Neural cell (in vitro differentiated cells): ENCODE measurements at regions not wholly inside any gene's neighbourhood (a gene's known extent, or its start where the extent isn't known, plus 50 kb on each side); places are given as distances from the start of the nearest gene placed in this dataset.

ENCODE experiments used
- H2AFZ ChIP-seq: fragments of 200-600, 300-800 bp; sonication (generic), shearing (Covaris generic); 2 replicates; pipeline ENCODE4 v1.6.0; 2014; ENCODE audit warnings: low read depth, mild to moderate bottlenecking, antibody characterized with exemption, low read length, moderate library complexity
- H3F3A ChIP-seq: fragments of 200-600 bp; shearing (Covaris generic); 2 replicates; pipeline ENCODE4 v1.6.1; 2016; ENCODE audit warnings: mild to moderate bottlenecking, moderate library complexity, mixed read lengths, antibody characterized with exemption, low read length; ENCODE audit not compliant: insufficient read depth, poor library complexity, severe bottlenecking
- H3K27ac ChIP-seq: fragments of 200-600, 300-800 bp; sonication (generic), shearing (Covaris generic); 2 replicates; pipeline ENCODE4 v1.5.1; 2014; ENCODE audit warnings: mild to moderate bottlenecking, low read length, moderate library complexity
- H3K27me3 ChIP-seq: fragments of 300-800, 200-600 bp; sonication (generic), shearing (Covaris generic); 2 replicates; pipeline ENCODE4 v1.6.0; 2014; ENCODE audit warnings: mild to moderate bottlenecking, low read depth, low read length, moderate library complexity; ENCODE audit not compliant: insufficient read depth
- H3K36me3 ChIP-seq: fragments of 300-800, 200-600 bp; sonication (generic), shearing (Covaris generic); 2 replicates; pipeline ENCODE4 v1.5.1; 2014; ENCODE audit warnings: mild to moderate bottlenecking, antibody characterized with exemption, low read length, moderate library complexity; ENCODE audit not compliant: insufficient read depth
- H3K4me2 ChIP-seq: fragments of 300-800, 200-600 bp; sonication (generic), shearing (Covaris generic); 2 replicates; pipeline ENCODE4 v1.6.0; 2014; ENCODE audit warnings: mild to moderate bottlenecking, low read length
- H3K4me3 ChIP-seq: fragments of 300-800, 200-600 bp; sonication (generic), shearing (Covaris generic); 2 replicates; pipeline ENCODE4 v1.5.1; 2014; ENCODE audit warnings: mild to moderate bottlenecking, low read length, moderate library complexity
- H3K79me2 ChIP-seq: fragments of 200-600 bp; shearing (Covaris generic); replicated peaks from 2 replicates; pipeline ENCODE4 v1.6.0; 2014; ENCODE audit warnings: mild to moderate bottlenecking, low read length, moderate library complexity; ENCODE audit not compliant: insufficient read depth
- H3K9ac ChIP-seq: fragments of 300-800, 200-600 bp; sonication (generic), shearing (Covaris generic); 2 replicates; pipeline ENCODE4 v1.6.1; 2016; ENCODE audit warnings: mild to moderate bottlenecking, low read length, mixed read lengths
- H3K9me2 ChIP-seq: fragments of 200-600 bp; shearing (Covaris generic); 2 replicates; pipeline ENCODE4 v1.6.1; 2016; ENCODE audit warnings: mild to moderate bottlenecking, low read length, mixed read lengths; ENCODE audit not compliant: insufficient read depth
- H3K9me3 ChIP-seq: fragments of 200-600, 300-800 bp; sonication (generic), shearing (Covaris generic); 2 replicates; pipeline ENCODE4 v1.6.1; 2016; ENCODE audit warnings: mild to moderate bottlenecking, mixed run types, low read length, moderate library complexity, mixed read lengths
- H4K20me1 ChIP-seq: fragments of 200-600 bp; shearing (Covaris generic); 2 replicates; pipeline ENCODE4 v1.6.1; 2016; ENCODE audit warnings: mild to moderate bottlenecking, mixed run types; ENCODE audit not compliant: insufficient read depth
- CTCF ChIP-seq: fragments of 450-650 bp; IDR thresholded peaks from 2 replicates; pipeline ENCODE4 v1.5.1; 2014; ENCODE audit warnings: antibody characterized with exemption, mild to moderate bottlenecking, moderate library complexity; ENCODE audit not compliant: poor library complexity, severe bottlenecking
- EP300 ChIP-seq: fragments of 450-650 bp; conservative IDR thresholded peaks from 2 replicates; pipeline ENCODE4 v1.6.1; 2014; ENCODE audit warnings: antibody characterized with exemption, mild to moderate bottlenecking, moderate library complexity; ENCODE audit not compliant: poor library complexity, severe bottlenecking
- EZH2 ChIP-seq: fragments of 200-600, 300-800 bp; shearing (Covaris generic), sonication (generic); IDR thresholded peaks from 2 replicates; pipeline ENCODE4 v1.6.1; 2014; ENCODE audit warnings: antibody characterized with exemption, low read length, borderline replicate concordance, mild to moderate bottlenecking; ENCODE audit not compliant: insufficient read depth, poor library complexity, severe bottlenecking
- MXI1 ChIP-seq: fragments of 450-650 bp; conservative IDR thresholded peaks from 2 replicates; pipeline ENCODE4 v1.6.1; 2014; ENCODE audit warnings: antibody characterized with exemption, mild to moderate bottlenecking; ENCODE audit not compliant: poor library complexity, severe bottlenecking
- POLR2AphosphoS5 ChIP-seq: IDR thresholded peaks from 2 replicates; pipeline ENCODE4 v1.6.1; 2012
- RAD21 ChIP-seq: fragments of 450-650 bp; conservative IDR thresholded peaks from 2 replicates; pipeline ENCODE4 v1.6.1; 2014; ENCODE audit warnings: antibody characterized with exemption, mild to moderate bottlenecking, moderate library complexity
- REST ChIP-seq: IDR thresholded peaks from 2 replicates; pipeline ENCODE4 v1.6.1; 2012; ENCODE audit warnings: borderline replicate concordance
- SMC3 ChIP-seq: fragments of 450-650 bp; conservative IDR thresholded peaks from 2 replicates; pipeline ENCODE4 v1.6.1; 2014; ENCODE audit warnings: antibody characterized with exemption, mild to moderate bottlenecking, moderate library complexity; ENCODE audit not compliant: poor library complexity
- TAF1 ChIP-seq: IDR thresholded peaks from 2 replicates; pipeline ENCODE4 v1.6.1; 2012; ENCODE audit warnings: low read depth

GRCh38 chr21:14713109-14713508, 167.0 kb upstream of the SAMSN1 start:
- no peak overlapping the region for H2AFZ ChIP-seq
- H3K9ac ChIP-seq, result no peak overlapping the region
- H3K27me3 ChIP-seq, result no peaks in the 10 kb centered on the region
- no peaks in the 10 kb centered on the region for H3K9me2 ChIP-seq
- H3K4me2 ChIP-seq, result no peak overlapping the region
- no peak overlapping the region for H3K4me3 ChIP-seq
- H3K9me3 ChIP-seq, result no peaks in the 10 kb centered on the region
- no peak overlapping the region for H3K27ac ChIP-seq
- H3K79me2 ChIP-seq, result no peaks in the 10 kb centered on the region
- H3K36me3 ChIP-seq, result no peaks in the 10 kb centered on the region
- H4K20me1 ChIP-seq, result no peaks in the 10 kb centered on the region
- H3F3A ChIP-seq, result no peaks in the 10 kb centered on the region
- TF ChIP-seq REST, result no peak
- no peak for TF ChIP-seq SMC3
- TF ChIP-seq MXI1, result no peak
- TF ChIP-seq TAF1, result no peak
- no peak for TF ChIP-seq EZH2
- TF ChIP-seq EP300, result no peak
- no peak for TF ChIP-seq CTCF
- TF ChIP-seq RAD21, result no peak
- no peak for TF ChIP-seq POLR2AphosphoS5

GRCh38 chr21:14712121-14712715, 166.1 kb upstream of the SAMSN1 start:
- Histone ChIP-seq H3K9ac (no peak overlapping the region), H3K4me2 (no peak overlapping the region), H3K27me3 (no peaks in the 10 kb centered on the region), H3K79me2 (no peaks in the 10 kb centered on the region), H3K9me2 (no peaks in the 10 kb centered on the region), H3F3A (no peaks in the 10 kb centered on the region), H2AFZ (no peak overlapping the region), H3K36me3 (no peaks in the 10 kb centered on the region), H3K27ac (no peak overlapping the region), H3K9me3 (no peaks in the 10 kb centered on the region), H4K20me1 (no peaks in the 10 kb centered on the region), H3K4me3 (no peak overlapping the region)
- TF ChIP-seq RAD21 (no peak), EZH2 (no peak), SMC3 (no peak), MXI1 (no peak), TAF1 (no peak)
